T-helper 1 cell (primary cell): ENCODE measurements at regions not wholly inside any gene's neighbourhood (a gene's known extent, or its start where the extent isn't known, plus 50 kb on each side); places are given as distances from the start of the nearest gene placed in this dataset.
"Not testable (repeated sequence)": the region's sequence is repeated elsewhere in the genome, so short reads cannot be mapped to it uniquely, and the experiment has no call there.

Experiments
- DNase-seq, 5 donors: peaks; one replicate each; pipeline ENCODE4 v3.0.0-alpha.2; 2012 to 2020

- no peak for DNase-seq
Observed at GRCh38 chr16:13471036-13471435, 448.9 kb upstream of the ERCC4 start.

GRCh38 chr16:13478991-13479390 lies 441.0 kb upstream of the ERCC4 start:
- no peak for DNase-seq

DNA sequence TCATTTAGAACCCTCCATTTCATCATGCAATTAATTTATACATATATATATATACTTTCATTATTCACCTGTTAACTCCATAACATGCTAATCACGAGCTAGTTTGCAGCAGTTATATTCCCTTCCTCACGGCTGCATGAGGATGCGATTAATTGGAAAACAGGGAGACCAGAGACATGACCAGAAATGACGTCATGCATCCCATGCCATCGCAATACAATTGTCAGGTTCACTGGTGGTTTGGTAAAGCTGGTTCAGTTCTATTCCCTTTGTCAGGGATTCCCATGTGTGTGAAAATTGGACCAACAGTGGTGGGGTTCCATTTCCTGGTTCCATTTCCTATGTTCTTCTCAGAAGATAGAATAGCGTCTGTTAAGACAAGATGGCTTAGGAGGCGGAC lies 440.4 kb upstream of the ERCC4 start:
- no peak for DNase-seq

- DNase-seq, result no peak
Observed at GRCh38 chr16:13480801-13481200, 439.2 kb upstream of the ERCC4 start.

DNA sequence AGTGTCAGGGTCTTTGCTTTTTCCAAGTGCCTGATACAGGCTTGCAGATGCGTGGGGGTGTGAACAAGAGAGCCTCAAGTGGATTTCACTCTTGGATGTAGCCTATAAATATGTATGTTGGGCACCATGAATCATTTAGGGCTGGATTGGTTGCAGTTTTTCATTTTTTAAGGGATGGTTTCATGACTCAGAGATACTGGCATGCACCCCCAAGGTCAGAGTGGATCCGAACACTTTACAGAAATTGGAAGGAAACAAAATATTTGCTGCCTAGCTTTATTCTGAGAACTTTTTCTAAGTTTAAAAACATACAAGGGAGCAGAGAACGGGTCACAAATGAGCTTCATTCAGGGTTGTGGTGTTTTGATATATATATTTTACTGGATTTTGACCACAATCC lies 436.8 kb upstream of the ERCC4 start:
- DNase-seq, result no peak

DNA sequence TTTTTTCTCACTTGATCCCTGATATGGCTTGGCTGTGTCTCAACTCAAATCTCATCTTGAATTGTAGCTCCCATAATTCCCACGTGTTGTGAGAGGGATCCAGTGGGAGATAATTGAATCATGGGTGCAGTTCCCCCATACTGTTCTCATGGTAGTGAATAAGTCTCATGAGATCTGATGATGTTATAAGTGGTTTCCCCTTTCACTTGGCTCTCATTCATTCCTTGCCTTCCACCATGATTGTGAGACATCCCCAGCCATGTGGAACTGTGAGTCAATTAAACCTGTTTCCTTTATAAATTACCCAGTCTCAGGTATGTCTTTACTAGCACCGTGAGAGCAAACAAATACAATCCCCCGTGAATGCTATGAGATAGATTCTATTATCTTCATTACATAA lies 430.5 kb upstream of the ERCC4 start:
- not testable (repeated sequence) for DNase-seq

DNA sequence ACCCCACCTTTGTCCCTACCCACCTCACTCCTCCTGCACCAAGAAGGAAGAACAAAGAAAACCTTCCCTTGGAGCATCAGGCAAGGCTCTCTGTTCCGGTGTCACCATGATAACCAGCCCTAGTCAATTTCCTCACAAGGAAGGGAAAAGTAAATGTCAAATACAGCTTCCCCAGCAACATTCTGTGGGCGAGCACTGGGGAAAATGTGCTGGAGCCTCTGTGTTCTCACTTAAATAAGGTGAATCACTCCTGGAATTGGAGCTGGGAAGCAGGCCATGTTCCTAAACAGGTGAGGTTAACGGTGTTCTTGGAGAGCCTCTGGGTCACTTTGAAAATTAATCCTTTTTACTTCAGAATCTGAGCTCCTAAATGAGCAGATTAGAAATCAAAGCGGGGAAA lies 427.9 kb upstream of the ERCC4 start:
- DNase-seq, result no peak

- no peak for DNase-seq
Observed at GRCh38 chr16:13503960-13504635, 415.9 kb upstream of the ERCC4 start.

DNA sequence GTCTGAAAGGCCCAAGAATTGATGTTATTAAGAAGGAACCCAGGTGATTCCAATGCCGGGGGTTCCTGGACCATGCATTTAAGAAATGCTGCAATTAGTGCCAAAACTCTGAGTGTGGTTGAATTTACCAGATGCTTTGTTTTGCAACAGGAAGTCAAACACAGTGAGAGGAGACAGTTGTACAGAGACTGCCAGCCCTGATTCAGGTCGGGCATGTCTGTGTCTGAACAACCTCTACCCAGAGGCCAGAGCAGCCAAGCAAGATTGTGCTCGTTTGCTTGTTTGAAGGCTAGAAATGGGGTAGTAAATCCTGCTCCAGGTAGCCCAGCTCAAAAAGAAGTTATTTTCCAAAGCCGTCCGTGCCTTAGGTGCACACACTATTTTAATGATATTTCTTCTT lies 412.4 kb upstream of the ERCC4 start:
- no peak for DNase-seq

GRCh38 chr16:13510425-13511151 lies 409.4 kb upstream of the ERCC4 start:
- no peak for DNase-seq

DNA sequence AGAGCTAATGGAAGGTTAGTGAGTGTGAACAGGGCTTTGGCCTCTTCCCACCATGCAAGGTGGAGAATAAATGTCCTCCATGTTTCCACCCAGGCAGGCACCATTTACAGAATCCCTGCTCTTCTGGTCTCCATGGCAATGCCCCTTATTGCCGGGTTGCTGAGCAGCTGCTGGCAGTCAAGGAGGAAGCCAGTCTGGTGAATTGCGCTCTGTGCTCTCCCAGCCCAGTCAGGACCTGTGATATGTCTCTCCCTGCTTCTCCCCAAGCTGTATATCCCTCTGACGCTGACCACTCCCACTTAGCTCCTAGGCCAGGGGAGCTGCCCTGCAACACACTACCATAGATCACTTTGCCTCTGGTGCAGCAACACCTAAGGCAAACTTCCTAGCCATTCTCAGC lies 402.1 kb upstream of the ERCC4 start:
- DNase-seq, result no peak

DNA sequence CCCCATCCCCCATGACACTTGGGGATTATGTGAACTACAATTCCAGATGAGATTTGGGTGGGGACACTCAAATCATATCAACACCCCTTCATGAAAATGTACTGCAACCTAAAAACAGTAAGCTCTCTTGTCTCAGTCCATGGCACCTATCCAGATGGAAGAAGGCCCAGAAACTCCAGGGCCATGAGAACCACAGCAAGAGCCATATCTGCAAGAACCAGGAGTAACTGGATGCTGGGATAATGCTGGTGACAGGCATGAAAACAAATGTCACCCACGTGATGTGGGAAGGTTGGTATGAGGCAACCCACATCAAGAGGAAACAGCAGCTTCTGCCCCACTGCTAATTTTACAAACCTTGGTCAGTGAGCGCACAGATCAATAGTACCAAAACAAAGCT lies 400.1 kb upstream of the ERCC4 start:
- DNase-seq, result no peak

DNA sequence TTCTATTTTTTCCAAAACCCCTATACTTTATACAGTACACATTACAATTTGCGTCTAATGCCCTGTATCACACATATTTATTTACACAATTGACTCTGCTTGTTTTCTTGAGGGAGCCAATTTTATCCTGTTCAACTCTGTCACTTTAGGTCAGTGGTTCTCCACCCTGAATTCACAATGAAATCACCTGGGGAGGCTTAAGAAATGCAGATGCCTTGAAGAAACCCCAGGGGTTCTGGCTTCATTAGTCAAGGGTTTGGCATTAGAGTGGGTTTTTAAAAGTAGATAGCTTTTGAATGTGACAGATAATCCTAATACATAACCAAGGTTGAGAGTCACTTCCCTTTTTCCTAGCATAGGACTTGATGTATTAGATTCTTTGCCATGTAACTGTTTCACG lies 398.6 kb upstream of the ERCC4 start:
- DNase-seq, result no peak

- no peak for DNase-seq
Observed at GRCh38 chr16:13527332-13527731, 392.6 kb upstream of the ERCC4 start.

- DNase-seq, result no peak
Observed at GRCh38 chr16:13528691-13529090, 391.3 kb upstream of the ERCC4 start.

- no peak for DNase-seq
Observed at GRCh38 chr16:13529193-13529982, 390.6 kb upstream of the ERCC4 start.

DNA sequence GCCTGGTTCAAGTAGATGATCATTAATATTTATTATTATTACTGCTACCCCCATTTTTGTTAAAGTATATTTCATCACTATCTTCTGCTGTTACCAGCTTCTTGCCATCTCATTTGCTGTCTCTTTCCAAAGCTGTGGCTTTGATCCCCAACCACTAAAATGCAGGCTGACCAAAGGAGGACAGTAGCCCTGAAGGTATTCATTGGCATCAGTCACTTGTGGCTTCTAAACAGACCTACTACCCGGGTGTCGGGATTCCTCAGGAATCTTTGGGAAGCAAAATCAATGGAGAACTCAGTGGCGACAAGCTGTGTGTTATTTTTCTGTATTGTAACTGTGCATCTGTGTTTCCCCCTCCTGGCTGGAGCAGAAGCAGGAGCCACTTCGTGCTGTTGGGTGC lies 379.2 kb upstream of the ERCC4 start:
- no peak for DNase-seq

GRCh38 chr16:13542284-13542683 lies 377.7 kb upstream of the ERCC4 start:
- no peak for DNase-seq

GRCh38 chr16:13543850-13544249 lies 376.1 kb upstream of the ERCC4 start:
- no peak for DNase-seq

GRCh38 chr16:13545271-13545670 lies 374.7 kb upstream of the ERCC4 start:
- DNase-seq, result no peak

DNA sequence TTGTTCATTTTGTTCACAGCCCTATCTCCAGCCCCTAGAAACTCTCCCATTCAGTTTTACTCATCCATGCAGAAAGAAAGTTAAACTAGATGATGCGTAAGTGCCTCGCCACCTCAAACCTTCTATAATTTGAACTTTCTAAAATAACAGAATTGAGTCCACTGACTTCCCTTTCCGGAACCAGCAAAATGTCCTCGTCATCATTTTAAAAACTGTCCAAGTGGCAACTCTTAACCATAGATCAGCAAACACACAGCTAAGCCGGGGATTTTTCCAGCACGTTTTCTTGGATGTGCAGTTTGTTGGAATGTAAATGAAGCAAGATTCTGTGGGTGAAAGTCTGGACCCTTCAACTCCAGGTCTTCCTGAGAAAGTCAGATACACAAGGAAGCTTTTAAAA lies 369.7 kb upstream of the ERCC4 start:
- no peak for DNase-seq

- no peak for DNase-seq
Observed at GRCh38 chr16:13552062-13552959, 367.6 kb upstream of the ERCC4 start.

DNA sequence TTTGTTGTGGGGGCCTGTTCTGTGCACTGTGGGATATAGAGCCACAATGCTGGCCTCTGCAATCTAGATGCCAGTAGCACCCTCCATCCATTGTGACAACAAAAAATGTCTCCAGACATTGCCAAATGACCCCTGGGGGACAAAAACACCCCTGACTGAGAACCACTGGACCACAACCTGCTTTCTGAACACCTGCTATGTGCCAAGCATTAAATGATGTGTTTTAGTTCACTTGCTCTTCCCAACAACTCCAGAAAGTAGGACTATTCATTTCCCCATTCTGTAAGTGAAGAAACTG lies 367.0 kb upstream of the ERCC4 start:
- no peak for DNase-seq
